ENCODE measurements at regions not wholly inside any gene's neighbourhood (a gene's known extent, or its start where the extent isn't known, plus 50 kb on each side); places are given as distances from the start of the nearest gene placed in this dataset.
"Not testable (repeated sequence)": the region's sequence is repeated elsewhere in the genome, so short reads cannot be mapped to it uniquely, and the experiment has no call there.

DNA sequence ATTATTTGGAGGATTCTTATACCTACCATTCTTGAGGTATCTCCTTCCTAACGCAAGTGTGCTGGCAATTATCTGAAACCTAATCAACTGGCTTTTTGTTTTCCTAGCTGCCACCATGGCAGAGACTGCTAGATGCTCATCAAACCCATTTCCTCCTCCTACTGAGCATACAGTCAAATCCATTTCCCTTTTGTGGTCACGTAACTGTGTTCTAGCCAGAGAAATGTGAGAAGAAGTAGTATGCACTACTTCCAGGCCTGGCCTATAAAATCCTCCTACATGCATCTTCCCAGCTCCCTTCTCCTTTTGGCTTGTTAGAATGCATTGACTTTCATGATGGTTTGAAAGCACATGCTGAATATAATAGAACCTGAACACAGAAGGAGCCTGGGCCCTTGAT is 494.1 kb upstream of the MEIS1 start:
- no peak for DNase-seq

DNA sequence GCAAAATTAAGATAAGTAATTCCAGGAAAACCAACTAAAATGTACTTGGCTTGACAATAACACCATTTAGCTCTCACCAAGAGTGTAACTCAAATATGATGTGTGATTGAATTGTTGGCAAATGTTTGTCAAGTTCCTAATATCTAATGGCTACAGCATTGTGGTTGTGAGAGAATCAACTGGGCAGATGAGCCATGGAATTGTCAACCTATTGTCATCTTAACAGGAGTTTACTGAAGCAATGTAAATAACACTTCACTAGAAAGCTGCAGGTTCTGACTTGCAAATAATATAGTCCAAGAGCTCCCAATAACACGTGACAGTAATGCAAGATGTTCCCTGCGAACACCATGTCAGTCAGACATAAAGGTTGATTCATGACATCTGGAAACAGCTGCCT is 495.2 kb upstream of the MEIS1 start:
- no peak for DNase-seq

DNA sequence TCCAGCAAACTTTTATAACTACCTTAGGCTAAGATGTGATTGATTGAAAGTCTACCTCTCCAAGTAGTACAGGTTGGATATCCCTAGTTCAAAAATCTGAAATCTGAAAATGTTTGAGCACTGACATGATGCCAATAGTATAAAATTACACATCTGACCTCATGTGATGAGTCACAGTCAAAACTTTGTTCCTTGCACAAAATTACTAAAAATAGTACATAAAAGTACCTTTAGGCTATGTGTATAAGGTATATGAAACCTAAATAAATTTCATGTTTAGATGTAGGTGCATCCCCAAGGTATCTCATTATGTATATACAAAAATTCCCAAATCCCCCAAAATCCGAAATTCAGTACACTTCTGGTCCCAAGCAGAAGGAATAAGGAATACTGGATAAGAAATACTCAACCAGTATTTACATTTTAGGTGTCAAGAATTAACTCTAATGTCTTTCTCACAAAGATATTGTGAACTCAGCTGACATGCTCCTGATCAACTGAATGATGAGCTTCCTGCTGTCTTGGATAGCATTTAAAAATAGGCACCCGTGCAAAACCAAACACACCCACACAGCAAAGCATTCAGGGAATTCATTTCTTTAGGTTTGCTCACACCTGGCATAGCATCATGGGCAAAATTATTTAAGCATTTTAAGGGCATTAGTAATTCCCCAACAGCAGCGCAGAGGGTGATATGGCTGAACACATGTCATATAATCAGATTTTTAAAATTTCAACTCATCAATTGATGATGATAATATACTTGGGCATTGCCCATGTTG is 497.4 kb upstream of the MEIS1 start:
- DNase-seq, result no peak

DNA sequence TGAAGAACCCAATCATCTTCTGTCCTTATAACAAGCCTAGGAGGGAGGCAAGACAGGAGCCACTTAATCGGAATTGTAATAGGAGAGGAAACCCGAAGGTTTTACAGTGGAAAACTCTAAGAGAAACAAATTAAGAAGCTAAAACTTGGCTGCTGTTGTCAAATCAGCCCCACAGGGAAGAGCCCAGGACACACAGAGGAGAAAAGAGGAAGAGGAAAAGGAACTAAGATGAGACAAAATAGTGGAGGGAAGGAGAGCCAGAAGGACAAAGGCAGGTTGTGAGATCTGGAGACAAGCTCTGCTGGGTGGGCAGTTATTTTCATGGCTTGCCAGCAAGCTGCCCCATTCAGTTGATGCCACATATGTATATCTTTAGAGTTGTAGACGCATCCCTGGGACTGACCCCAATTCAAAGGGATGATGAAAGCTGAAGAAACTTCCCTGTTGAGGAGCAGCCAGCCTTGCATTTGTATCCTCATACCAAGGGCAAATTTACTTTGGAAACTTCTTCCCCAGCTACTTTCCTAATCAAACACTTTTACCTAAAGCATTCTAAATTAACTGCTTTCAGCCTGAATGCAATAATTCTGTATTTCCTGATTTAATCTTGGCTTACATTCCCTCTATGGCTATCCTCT is 499.8 kb upstream of the MEIS1 start:
- no peak for DNase-seq

DNA sequence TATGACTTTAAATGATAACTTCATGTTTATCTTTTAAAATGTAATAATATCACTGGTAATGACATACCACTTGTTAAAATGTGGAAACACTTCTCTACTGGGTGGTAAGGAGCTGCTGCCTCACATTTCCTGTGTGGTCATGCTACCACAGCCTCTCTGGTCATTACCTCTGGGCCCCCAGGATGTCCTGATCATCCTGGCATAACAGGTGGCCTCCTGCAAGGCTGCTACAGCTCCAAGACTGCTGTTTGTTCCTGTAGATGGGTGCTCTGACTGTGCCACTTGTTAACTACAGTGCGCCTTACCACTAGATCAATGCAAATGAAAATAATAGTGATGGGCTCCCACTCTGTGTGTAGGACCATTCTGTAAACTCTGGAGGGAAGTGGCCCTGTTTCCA is 500.2 kb upstream of the SPRED2 start:
- DNase-seq, result no peak

DNA sequence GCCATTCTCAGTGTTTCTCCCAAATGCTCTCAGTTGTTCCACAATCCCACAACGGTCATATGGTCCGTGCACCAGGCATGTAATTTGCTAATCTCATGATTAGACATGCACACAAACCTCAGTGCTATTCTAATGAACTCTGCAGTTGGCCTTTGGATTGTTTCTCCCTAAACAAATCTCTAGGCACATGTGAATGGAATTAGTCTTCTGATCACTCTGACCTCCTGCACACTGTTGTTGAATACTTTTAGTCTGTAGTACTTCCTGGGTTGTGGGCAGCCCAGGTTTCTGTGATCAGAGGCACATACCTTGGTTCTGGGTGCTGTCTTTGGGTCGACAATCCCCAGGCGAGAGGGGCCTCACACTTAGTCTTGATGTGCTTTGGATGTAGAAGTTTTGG is 498.7 kb upstream of the SPRED2 start:
- DNase-seq, result no peak

DNA sequence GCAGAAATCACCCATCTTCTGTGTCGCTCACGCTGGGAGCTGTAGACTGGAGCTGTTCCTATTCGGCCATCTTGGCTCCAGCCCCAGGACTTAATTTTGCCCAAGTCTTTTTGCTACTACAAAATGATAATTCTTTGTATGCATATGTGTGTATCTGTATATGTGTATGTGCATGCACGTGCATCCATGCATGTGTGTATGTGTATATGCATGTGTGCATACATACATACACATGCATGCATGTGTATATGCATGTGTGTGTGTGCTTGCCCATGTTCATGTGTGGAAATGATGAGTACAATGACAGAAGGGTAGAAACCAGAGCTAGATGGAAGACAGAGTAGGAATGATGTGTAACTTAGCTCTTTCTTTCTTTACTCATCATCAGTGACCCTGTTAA is 497.9 kb upstream of the SPRED2 start:
- no peak for DNase-seq

DNA sequence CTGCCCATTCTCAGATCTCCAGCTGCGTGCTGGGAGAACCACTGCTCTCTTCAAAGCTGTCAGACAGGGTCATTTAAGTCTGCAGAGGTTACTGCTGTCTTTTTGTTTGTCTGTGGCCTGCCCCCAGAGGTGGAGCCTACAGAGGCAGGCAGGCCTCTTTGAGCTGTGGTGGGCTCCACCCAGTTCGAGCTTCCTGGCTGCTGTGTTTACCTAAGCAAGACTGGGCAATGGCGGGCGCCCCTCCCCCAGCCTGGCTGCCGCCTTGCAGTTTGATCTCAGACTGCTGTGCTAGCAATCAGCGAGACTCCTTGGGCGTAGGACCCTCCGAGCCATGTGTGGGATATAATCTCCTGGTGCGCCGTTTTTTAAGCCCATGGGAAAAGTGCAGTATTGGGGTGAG is 497.3 kb upstream of the SPRED2 start:
- DNase-seq, result not testable (repeated sequence)

DNA sequence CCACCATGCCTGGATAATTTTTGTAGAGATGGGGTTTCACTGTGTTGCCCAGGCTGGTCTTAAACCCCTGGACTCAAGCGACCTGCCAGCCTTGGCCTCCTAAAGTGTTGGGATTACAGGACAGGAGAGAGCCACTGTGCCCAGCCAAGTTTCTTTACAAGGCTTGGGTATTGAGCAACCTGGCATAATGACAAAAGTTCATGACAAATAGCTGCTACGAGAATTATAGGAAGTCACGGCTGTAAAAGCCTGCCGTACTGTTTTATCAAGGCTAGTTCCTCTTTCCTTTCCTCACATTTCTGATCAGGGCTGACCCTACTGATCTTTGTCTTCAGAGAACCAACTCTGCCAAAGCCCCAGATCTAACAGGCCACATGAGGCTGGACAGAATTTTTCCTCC is 490.4 kb upstream of the SPRED2 start:
- no peak for DNase-seq

DNA sequence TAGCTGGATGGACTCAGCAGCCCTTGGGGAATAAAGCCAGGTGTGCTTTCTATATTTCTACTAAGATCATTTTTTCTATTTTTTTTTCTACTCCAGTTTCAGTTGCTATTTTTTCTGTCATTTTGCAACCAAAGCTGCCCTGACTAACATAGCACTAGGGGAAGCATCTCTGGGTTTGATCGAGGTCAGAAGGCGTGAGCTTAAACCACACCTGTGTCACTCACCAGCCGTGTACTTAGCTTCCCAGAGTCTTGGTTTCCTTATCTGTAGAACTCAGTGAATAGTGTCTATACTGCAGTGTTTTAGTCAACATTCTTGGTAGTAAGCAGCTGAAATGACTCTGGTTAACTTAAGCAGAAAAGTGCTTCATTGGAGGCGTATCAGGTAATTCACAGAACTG is 489.6 kb upstream of the SPRED2 start:
- no peak for DNase-seq

DNA sequence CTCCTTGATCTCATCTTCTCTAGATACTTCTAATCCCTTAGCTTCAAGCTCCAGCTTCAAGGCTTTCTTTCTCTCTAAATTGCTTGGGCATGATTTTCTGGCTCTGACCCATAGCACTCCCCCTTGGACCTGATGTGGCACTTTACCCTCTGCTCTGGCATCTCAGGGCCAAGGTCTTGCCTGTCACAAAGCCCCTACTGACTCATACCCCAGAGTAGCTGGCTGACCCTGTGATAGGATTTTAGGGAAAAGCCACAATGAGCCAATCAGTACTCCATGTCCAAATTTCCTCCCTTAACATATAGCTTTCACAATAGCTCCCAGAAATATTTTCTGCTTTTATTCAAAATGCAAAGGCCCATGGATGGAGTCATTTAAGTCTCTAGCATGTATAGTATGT is 488.7 kb upstream of the SPRED2 start:
- DNase-seq, result no peak

DNA sequence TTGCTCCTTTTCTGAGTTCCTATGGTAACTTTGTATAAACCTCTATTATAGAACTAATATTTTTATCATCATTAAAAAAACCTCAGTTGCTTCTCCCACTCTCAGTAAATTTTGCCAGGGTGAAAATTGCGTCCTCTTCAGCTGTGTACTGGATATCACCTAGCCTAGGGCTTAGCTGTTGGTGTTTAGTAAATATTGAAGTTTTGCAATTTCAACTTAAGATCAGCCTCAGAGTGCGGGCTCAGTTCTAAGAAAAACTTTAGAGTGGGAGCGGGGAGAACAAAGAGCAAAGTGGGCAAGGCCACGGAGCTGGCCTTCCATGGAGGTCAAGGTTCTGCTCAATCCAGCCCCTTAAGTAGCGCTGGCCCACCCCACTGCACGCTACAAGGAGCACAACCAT is 488.3 kb upstream of the SPRED2 start:
- no peak for DNase-seq

DNA sequence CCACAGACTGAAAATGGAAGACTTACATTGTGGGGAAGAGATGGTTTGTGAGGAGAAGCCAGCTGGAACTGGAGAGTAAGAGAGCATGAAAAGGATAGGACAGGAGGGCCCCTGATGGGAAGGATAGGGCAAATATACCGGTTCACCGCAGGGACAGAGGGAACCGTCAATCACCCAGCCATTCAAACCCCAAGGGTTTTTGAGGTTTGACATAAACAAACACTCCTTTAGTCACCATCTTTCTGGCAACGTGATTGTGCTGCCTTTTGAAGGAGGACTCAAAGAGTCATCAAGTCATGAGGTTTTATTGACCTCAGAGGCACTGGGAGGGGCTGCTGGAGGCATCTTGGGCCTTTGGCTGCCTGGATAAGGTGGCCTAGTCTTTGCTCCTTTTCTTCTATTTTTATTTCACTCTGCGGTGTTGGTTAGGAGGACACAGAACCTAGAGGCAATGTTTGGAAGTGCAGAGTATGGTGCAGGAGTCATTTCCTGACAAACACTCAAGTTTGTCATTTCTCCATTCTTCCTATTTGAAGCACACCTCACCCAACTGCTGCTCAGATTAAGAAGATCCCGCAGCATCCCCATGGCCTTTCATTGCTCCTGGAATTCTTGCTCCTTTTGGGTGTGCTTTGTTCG is 487.3 kb upstream of the SPRED2 start:
- DNase-seq, result no peak

DNA sequence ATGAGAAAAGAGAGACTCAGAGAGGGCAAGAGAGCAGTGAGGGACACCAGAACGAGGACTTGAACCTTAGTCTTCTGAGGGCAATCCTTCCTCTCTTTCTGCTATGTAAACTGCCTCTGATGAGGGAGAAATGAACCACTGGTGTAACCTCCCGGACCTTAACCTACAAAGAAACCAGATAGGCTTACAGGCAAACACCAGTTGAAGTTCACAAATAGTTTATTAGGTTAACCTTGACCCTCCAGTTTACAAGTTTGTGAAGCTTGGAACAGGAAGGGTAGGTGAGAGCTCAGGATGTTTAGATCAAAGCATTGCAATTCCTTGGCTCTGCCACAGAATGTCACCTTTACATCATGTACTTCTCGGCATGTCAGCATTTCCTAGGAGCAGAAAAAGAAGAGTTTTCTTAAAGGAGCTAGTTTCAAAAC is 486.4 kb upstream of the SPRED2 start:
- DNase-seq, result no peak

DNA sequence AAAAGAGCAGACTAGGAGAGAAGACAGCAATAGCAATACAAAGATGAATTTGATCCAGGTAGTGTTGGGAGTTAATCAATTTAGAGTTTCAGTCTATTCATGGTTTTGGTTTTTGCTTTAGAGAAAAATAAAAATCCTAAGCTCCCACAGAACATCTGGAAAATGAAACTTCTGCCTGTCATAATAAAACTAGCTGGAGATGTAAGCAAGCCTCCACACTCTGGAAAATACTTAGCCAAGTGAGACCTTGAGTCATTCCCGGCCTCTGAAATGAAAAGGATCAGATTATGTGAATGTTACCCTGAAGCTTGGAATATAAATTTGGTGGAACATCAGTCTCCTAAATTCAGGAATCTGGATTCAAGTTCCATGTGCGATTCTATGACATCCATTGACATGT is 485.6 kb upstream of the SPRED2 start:
- no peak for DNase-seq

DNA sequence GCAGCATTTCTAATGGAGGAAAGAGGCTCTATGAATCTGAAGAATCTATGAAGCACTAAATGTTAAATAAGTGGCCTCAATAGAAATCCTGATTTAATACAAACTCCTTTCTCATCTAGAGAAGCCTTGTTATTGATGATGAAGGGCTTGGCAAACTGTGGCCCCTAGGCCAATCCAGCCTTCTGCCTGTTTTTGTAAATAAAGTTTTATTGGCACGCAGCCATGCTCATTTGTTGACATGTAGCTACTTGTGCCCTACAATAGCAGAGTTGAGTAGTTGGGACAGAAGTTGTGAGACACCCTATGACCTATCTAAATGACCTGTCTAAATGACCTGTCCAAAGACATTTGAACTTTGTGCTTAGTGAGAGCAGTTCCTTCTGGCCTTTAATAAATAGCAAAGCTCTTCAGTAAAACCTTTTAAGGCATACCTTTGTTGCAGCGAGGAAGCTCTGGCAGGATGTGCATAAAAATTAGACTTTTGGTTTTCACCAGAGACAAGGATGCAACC is 484.4 kb upstream of the SPRED2 start:
- DNase-seq, result no peak

DNA sequence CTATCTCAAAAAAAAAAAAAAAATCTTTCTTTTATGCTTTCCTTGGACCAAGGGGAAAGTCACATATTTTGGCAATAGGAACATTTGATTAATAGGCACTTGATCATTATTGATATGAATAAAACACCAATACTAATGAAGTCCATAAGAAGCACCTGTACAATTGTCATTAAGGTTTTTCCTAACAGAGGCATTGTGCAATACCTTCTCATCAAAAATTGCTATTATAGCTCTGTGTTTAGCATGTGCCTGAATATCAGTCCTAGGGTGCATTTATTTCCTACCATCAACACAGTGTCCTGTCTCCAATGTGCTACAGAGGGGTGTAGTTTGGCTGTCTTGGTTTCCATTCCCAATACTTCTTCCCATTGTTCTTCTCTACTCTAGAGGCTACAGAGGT is 483.8 kb upstream of the SPRED2 start:
- no peak for DNase-seq

DNA sequence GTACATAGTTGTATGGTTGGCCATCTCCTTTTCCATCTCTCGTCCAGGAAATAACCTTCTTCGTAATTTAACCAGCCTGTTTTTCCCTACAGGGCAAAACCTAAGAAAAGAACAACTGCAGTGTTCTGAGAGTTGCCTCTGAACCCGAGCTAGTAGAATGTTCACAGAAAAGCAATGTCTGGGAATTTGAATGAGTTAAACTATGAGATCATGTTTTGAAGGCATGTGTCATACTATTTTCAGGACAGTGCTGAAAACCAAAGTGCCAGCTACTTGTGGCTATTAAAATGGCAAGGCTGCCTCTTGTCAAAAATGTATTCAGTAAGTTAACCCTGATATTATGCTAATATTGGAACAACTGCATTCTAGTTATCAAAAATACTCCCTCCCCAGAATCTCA is 482.9 kb upstream of the SPRED2 start:
- no peak for DNase-seq

DNA sequence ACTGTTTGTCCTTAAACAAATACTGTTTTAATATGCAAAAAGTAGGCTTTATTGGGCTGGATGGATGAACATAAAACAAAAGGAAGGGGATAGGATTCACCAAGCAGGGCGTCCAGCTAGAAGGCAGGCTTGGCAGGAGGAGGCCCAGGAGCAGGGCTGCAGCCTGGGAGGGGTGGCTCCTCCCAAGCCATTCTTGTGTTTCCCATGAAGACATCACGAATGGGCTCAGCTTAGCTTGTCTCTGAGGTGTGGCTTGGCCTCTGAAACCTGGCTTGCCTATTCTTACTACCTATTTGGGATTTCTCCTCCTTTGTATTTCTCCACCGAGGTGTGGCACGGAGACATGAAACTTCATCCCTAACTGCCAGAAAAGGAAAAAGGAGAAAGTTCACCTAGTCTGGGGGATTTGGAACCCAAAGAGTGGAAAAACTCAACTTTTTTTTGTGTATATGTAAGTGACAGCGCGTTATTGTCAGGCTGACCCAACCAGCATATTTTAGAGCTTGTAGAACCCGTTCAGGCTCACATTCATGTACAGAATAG is 481.9 kb upstream of the SPRED2 start:
- no peak for DNase-seq

DNA sequence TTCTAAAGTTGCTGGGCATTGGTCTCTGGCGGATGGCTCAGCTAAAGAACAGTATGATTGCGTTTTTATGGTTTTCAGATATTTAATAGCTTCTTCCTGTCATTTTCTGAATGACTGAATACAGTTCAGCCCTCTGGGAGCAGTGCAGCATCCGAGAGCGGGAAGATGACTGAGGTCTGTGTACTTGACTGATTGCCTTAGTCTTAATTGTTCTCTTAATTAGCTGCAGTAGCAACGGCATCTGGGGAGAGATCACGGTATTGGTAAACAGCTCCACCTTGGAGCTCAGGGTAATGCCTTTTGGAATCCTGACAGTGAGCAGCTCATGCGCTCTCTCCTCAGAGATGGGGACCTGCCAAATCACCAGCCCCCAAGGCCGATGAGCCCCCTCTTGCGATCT is 481.4 kb upstream of the SPRED2 start:
- no peak for DNase-seq

DNA sequence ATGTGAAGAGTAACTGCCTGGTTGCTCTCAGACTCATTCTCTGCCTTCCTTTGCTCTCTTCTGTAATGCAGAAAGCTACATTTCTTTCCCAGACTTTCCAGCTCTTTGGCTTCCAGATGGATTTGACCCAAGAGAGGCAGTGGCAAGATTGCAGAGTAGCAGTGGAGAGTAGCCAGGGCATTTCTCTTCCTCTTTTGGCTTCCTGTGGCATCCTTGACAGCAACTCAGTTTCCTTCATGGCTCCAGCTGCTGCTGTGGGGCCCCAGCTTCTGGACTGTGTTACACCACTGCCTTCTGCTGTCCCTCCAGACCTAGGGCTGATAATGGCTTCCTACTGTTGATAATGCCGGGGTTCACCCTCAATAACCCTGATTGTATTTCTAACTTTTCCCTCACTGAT is 469.4 kb upstream of the SPRED2 start:
- DNase-seq, result no peak

DNA sequence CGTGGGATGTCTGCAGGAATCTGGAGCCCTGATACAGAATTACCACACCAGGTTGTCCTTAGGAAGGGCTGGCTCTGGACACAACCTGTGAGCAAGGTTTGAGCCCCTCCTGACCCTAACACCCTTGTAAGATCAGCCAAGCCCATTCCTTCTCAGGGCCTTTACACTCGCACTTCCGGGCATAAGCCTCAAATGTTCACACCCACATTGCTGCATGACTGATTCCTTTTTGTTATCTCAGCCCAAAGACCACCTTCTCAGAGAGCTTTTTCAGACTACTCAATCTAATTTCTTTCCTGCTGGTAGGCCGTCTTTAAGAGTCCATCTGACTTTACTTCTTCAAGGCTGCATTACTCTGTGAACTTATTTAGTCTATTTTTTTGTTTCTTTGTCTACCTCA is 464.0 kb upstream of the SPRED2 start:
- no peak for DNase-seq

DNA sequence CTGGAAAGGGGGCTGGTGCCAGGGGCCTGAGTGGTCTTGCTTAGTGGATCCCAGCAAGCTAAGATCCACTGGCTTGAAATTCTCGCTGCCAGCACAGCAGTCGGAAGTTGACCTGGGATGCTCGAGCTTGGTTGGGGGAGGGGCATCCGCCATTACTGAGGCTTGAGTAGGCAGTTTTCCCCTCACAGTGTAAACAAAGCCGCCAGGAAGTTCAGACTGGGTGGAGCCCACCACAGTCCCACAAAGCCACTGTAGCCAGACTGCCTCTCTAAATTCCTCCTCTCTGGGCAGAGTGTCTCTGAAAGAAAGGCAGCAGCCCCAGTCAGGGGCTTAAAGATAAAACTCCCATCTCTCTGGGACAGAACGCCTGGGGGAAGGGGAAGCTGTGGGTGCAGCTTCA is 457.7 kb upstream of the SPRED2 start:
- not testable (repeated sequence) for DNase-seq

DNA sequence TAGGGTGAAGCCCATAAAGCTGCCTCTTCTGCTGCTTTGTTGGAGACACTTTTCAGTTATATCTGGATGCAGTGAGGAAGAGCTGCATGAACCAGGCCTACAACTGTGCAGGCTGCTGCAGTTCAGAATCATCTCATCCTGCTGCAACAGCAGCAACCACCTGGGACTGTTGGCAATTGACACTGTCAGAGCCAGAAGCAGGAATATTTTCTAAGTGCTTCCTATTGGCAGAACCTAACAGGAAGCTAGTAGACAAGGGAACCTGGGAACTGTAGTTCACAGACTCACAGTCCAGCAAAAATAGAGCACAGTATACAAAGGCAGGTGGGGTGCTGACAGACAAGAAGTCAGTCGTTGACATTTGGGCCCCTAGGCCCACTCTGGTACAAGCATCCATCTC is 452.9 kb upstream of the SPRED2 start:
- no peak for DNase-seq
